H1 (cell line): ENCODE measurements at regions not wholly inside any gene's neighbourhood (a gene's known extent, or its start where the extent isn't known, plus 50 kb on each side); places are given as distances from the start of the nearest gene placed in this dataset.

Experiments used
- CTCF ChIA-PET: fragments of 300-600 bp; sonication (Branson Sonifier 250); formaldehyde crosslinking; loops from one replicate; lab custom pipeline; 2021; ENCODE audit not compliant: partially characterized antibody; lab: Charles Lee
- POLR2A ChIA-PET: fragments of 300-600 bp; sonication (Branson Sonifier 250); formaldehyde crosslinking; loops from one replicate; lab custom pipeline; 2021; ENCODE audit warnings: inconsistent platforms; ENCODE audit not compliant: partially characterized antibody; lab: Charles Lee
- DNase-seq, 2 experiments: peaks; one replicate each; pipeline versions ENCODE4 v3.0.0 to v3.0.0-alpha.2; 2010 to 2022; ENCODE audit warnings: low spot score in 2 of 2, low read depth in 1 of 2, mixed read lengths in 1 of 2
- FAIRE-seq: peaks from 2 replicates; lab custom pipeline; 2011; peaks lifted over from hg19 to GRCh38; lab: Jason Lieb, UNC
- H2AFZ ChIP-seq: 2 replicates; pipeline ENCODE4 v1.8.1; 2012; ENCODE audit warnings: low read length, inconsistent platforms
- H2AK5ac ChIP-seq: 2 replicates; pipeline ENCODE4 v1.6.1; 2013; ENCODE audit warnings: low read depth, low read length
- H2BK120ac ChIP-seq: replicated peaks from 2 replicates; pipeline ENCODE3; 2013; ENCODE audit warnings: low read depth, low read length, inconsistent platforms
- H2BK12ac ChIP-seq: 2 replicates; pipeline ENCODE4 v1.6.1; 2013; ENCODE audit warnings: low read depth, low read length
- H2BK15ac ChIP-seq: 2 replicates; pipeline ENCODE4 v1.6.1; 2013; ENCODE audit warnings: low read length
- H2BK20ac ChIP-seq: 2 replicates; pipeline ENCODE4 v1.6.1; 2013; ENCODE audit warnings: low read length
- H2BK5ac ChIP-seq: 2 replicates; pipeline ENCODE4 v1.6.1; 2013; ENCODE audit warnings: low read depth, low read length
- H3K14ac ChIP-seq: 2 replicates; pipeline ENCODE4 v1.6.1; 2013; ENCODE audit warnings: inconsistent platforms; ENCODE audit not compliant: insufficient read length
- H3K18ac ChIP-seq: 2 replicates; pipeline ENCODE4 v1.6.1; 2013; ENCODE audit warnings: low read length; ENCODE audit errors: extremely low read depth
- H3K23ac ChIP-seq: 2 replicates; pipeline ENCODE4 v1.6.1; 2013; ENCODE audit warnings: inconsistent platforms; ENCODE audit not compliant: insufficient read length
- H3K23me2 ChIP-seq: 2 replicates; pipeline ENCODE4 v1.6.1; 2013; ENCODE audit warnings: low read depth, low read length
- H3K27ac ChIP-seq: 2 replicates; pipeline ENCODE4 v1.6.1; 2011; ENCODE audit warnings: low read depth, low read length, inconsistent platforms
- H3K27me3 ChIP-seq, 4 experiments: replicated peaks in 1 of 4; 1 replicate in 1 of 4; 2 replicates in 3 of 4; pipeline versions ENCODE4 v1.6.1 to v1.8.1; 2011 to 2013; ENCODE audit warnings: low read length in 3 of 4, mild to moderate bottlenecking in 3 of 4, inconsistent platforms in 2 of 4, mixed read lengths in 2 of 4, moderate library complexity in 1 of 4; ENCODE audit not compliant: control insufficient read depth in 3 of 4, insufficient read depth in 3 of 4; ENCODE audit errors: extremely low read depth in 1 of 4
- H3K36me3 ChIP-seq, 4 experiments: 2 replicates each; pipeline versions ENCODE4 v1.6.1 to v1.8.1; 2011 to 2013; ENCODE audit warnings: mild to moderate bottlenecking in 4 of 4, low read length in 3 of 4, moderate library complexity in 2 of 4, control low read depth in 1 of 4, inconsistent platforms in 1 of 4; ENCODE audit not compliant: insufficient read depth in 4 of 4, control insufficient read depth in 2 of 4
- H3K4ac ChIP-seq: replicated peaks from 2 replicates; pipeline ENCODE3; 2013; ENCODE audit warnings: low read length, low read depth, mixed read lengths, inconsistent platforms; ENCODE audit not compliant: insufficient read length
- H3K4me1 ChIP-seq, 4 experiments: replicated peaks in 1 of 4; 1 replicate in 1 of 4; 2 replicates in 3 of 4; pipeline versions ENCODE4 v1.6.1 to v1.8.1; 2011 to 2013; ENCODE audit warnings: low read length in 3 of 4, inconsistent platforms in 2 of 4, mixed read lengths in 1 of 4; ENCODE audit not compliant: insufficient read depth in 4 of 4, control insufficient read depth in 3 of 4
- H3K4me2 ChIP-seq, 2 experiments: 2 replicates each; pipeline versions ENCODE4 v1.6.1 to v1.8.1; 2011 to 2013; ENCODE audit warnings: low read depth in 2 of 2, low read length in 2 of 2, control low read depth in 1 of 2, inconsistent platforms in 1 of 2, mild to moderate bottlenecking in 1 of 2; ENCODE audit not compliant: insufficient read depth in 1 of 2
- H3K4me3 ChIP-seq, 4 experiments: fragments of 200-600, 300-600 bp in 1 of 4; sonication (generic), shearing (Covaris generic), sonication (Bioruptor Twin) in 1 of 4; 2 replicates each; pipeline versions ENCODE4 v1.5.1 to v1.8.1; 2011 to 2016; ENCODE audit warnings: low read length in 4 of 4, low read depth in 3 of 4, control low read depth in 2 of 4, inconsistent platforms in 2 of 4, mild to moderate bottlenecking in 2 of 4, mixed read lengths in 1 of 4, moderate library complexity in 1 of 4; ENCODE audit not compliant: insufficient read depth in 2 of 4; ENCODE audit errors: extremely low read depth in 1 of 4
- H3K56ac ChIP-seq: replicated peaks from 2 replicates; pipeline ENCODE3; 2013; ENCODE audit warnings: low read depth, mild to moderate bottlenecking, mixed read lengths, low read length, inconsistent platforms; ENCODE audit not compliant: insufficient read length
- H3K79me1 ChIP-seq: 2 replicates; pipeline ENCODE4 v1.6.1; 2013; ENCODE audit warnings: low read depth, low read length, control low read depth
- H3K79me2 ChIP-seq, 2 experiments: 2 replicates each; pipeline versions ENCODE4 v1.6.1 to v1.8.1; 2012 to 2013; ENCODE audit warnings: low read length in 2 of 2, mild to moderate bottlenecking in 2 of 2, inconsistent platforms in 1 of 2; ENCODE audit not compliant: insufficient read depth in 2 of 2, control insufficient read depth in 1 of 2
- H3K9ac ChIP-seq, 4 experiments: replicated peaks in 1 of 4; 1 replicate in 1 of 4; 2 replicates in 3 of 4; pipeline versions ENCODE4 v1.6.1 to v1.8.1; 2011 to 2013; ENCODE audit warnings: low read depth in 3 of 4, low read length in 3 of 4, control low read depth in 2 of 4, mild to moderate bottlenecking in 2 of 4, moderate library complexity in 2 of 4, inconsistent platforms in 1 of 4; ENCODE audit errors: extremely low read depth in 1 of 4
- H3K9me3 ChIP-seq, 2 experiments: 2 replicates each; pipeline versions ENCODE4 v1.6.1 to v1.8.1; 2012 to 2013; ENCODE audit warnings: mild to moderate bottlenecking in 2 of 2, moderate library complexity in 2 of 2, control low read depth in 1 of 2, inconsistent platforms in 1 of 2, low read depth in 1 of 2, low read length in 1 of 2, mixed read lengths in 1 of 2; ENCODE audit not compliant: insufficient read depth in 2 of 2
- H4K20me1 ChIP-seq, 2 experiments: replicated peaks in 1 of 2; 2 replicates each; pipeline versions ENCODE3 to v1.8.1; 2011 to 2013; ENCODE audit warnings: inconsistent platforms in 2 of 2, low read length in 2 of 2, mild to moderate bottlenecking in 1 of 2; ENCODE audit not compliant: insufficient read depth in 2 of 2, control insufficient read depth in 1 of 2
- H4K5ac ChIP-seq: 2 replicates; pipeline ENCODE4 v1.6.1; 2013; ENCODE audit warnings: low read length, low read depth, mixed read lengths, inconsistent platforms; ENCODE audit not compliant: insufficient read length
- H4K8ac ChIP-seq: 2 replicates; pipeline ENCODE4 v1.8.0; 2013; ENCODE audit warnings: mild to moderate bottlenecking, moderate library complexity, low read length, inconsistent platforms; ENCODE audit not compliant: insufficient read depth; ENCODE audit errors: extremely low read depth
- H4K91ac ChIP-seq: replicated peaks from 2 replicates; pipeline ENCODE3; 2013; ENCODE audit warnings: low read length, mixed read lengths, inconsistent platforms; ENCODE audit not compliant: insufficient read length
- WGBS, 2 experiments: shearing (Covaris generic) in 1 of 2; methylation state at CpG; one replicate each; pipeline versions ENCODE4 v1.1.6 to v1.1.7; 2013 to 2015; ENCODE audit warnings: low lambda C conversion rate in 2 of 2, mixed read lengths in 2 of 2, inconsistent platforms in 1 of 2, low coverage in 1 of 2, missing lambda C conversion rate in 1 of 2; ENCODE audit not compliant: insufficient replicate concordance in 2 of 2, insufficient coverage in 1 of 2, insufficient read length in 1 of 2; ENCODE audit errors: extremely low coverage in 1 of 2, missing lambda C conversion rate in 1 of 2; 5-methylcytosine and 5-hydroxymethylcytosine counted together
- TF ChIP-seq, protein P1 (sequence below): fragments of 300-600 bp; sonication (generic); IDR thresholded peaks from 2 replicates; pipeline ENCODE4 v1.7.1; 2012; ENCODE audit warnings: low read length, moderate library complexity, mild to moderate bottlenecking, inconsistent platforms; ENCODE audit not compliant: insufficient replicate concordance

DNA sequence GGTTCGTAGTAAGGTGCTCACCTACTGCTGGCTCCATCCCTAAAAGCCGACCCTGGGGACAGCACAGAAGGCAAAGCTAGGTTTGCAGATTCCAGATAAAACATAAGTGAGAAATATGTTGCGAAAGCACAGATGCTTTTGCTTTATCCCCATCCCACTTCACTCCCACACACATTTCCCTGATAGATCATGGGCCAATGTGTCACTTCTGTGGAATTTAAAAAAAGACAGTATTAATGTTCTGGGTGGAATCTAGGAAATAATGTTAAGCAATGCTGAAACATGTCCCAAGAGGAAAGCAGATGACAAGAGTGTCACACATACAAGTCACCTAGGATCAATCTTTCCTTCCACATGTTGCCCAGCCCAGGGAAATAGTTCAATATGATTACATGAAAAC lies 661.0 kb upstream of the MIR17HG start:
- Histone ChIP-seq H4K5ac (no peak overlapping the region), H3K79me1 (no peaks in the 10 kb centered on the region), H2BK5ac (no peak overlapping the region), H3K4me1 (no peaks in the 10 kb centered on the region), H3K9me3 (no peaks in the 10 kb centered on the region), H2BK120ac (no peak overlapping the region), H2BK15ac (no peak overlapping the region), H3K23ac (no peak overlapping the region), H3K27ac (no peak overlapping the region), H3K79me2 (no peaks in the 10 kb centered on the region), H4K8ac (no peak overlapping the region), H4K20me1 (no peaks in the 10 kb centered on the region), H2BK12ac (no peak overlapping the region), H3K23me2 (no peaks in the 10 kb centered on the region), H3K14ac (no peak overlapping the region), H3K4me3 (no peak overlapping the region), H3K56ac (no peak overlapping the region), H3K27me3 (no peaks in the 10 kb centered on the region), H3K9ac (no peak overlapping the region), H3K4ac (no peak overlapping the region), H3K36me3 (no peaks in the 10 kb centered on the region), H3K4me2 (no peak overlapping the region), H3K18ac (no peak overlapping the region), H2BK20ac (no peak overlapping the region), H2AFZ (no peak overlapping the region), H2AK5ac (no peak overlapping the region), H4K91ac (no peak overlapping the region)
- CTCF ChIA-PET, result no interaction called here
- DNase-seq (no peak), FAIRE-seq (no peak)
- POLR2A ChIA-PET, result no interaction called here
- 89% methylated on average over 3 of the region's 3 CpGs; no CpG with 5 or more reads in 1 of the 2 experiments for WGBS, 2 experiments
- TF ChIP-seq, protein P1, sequence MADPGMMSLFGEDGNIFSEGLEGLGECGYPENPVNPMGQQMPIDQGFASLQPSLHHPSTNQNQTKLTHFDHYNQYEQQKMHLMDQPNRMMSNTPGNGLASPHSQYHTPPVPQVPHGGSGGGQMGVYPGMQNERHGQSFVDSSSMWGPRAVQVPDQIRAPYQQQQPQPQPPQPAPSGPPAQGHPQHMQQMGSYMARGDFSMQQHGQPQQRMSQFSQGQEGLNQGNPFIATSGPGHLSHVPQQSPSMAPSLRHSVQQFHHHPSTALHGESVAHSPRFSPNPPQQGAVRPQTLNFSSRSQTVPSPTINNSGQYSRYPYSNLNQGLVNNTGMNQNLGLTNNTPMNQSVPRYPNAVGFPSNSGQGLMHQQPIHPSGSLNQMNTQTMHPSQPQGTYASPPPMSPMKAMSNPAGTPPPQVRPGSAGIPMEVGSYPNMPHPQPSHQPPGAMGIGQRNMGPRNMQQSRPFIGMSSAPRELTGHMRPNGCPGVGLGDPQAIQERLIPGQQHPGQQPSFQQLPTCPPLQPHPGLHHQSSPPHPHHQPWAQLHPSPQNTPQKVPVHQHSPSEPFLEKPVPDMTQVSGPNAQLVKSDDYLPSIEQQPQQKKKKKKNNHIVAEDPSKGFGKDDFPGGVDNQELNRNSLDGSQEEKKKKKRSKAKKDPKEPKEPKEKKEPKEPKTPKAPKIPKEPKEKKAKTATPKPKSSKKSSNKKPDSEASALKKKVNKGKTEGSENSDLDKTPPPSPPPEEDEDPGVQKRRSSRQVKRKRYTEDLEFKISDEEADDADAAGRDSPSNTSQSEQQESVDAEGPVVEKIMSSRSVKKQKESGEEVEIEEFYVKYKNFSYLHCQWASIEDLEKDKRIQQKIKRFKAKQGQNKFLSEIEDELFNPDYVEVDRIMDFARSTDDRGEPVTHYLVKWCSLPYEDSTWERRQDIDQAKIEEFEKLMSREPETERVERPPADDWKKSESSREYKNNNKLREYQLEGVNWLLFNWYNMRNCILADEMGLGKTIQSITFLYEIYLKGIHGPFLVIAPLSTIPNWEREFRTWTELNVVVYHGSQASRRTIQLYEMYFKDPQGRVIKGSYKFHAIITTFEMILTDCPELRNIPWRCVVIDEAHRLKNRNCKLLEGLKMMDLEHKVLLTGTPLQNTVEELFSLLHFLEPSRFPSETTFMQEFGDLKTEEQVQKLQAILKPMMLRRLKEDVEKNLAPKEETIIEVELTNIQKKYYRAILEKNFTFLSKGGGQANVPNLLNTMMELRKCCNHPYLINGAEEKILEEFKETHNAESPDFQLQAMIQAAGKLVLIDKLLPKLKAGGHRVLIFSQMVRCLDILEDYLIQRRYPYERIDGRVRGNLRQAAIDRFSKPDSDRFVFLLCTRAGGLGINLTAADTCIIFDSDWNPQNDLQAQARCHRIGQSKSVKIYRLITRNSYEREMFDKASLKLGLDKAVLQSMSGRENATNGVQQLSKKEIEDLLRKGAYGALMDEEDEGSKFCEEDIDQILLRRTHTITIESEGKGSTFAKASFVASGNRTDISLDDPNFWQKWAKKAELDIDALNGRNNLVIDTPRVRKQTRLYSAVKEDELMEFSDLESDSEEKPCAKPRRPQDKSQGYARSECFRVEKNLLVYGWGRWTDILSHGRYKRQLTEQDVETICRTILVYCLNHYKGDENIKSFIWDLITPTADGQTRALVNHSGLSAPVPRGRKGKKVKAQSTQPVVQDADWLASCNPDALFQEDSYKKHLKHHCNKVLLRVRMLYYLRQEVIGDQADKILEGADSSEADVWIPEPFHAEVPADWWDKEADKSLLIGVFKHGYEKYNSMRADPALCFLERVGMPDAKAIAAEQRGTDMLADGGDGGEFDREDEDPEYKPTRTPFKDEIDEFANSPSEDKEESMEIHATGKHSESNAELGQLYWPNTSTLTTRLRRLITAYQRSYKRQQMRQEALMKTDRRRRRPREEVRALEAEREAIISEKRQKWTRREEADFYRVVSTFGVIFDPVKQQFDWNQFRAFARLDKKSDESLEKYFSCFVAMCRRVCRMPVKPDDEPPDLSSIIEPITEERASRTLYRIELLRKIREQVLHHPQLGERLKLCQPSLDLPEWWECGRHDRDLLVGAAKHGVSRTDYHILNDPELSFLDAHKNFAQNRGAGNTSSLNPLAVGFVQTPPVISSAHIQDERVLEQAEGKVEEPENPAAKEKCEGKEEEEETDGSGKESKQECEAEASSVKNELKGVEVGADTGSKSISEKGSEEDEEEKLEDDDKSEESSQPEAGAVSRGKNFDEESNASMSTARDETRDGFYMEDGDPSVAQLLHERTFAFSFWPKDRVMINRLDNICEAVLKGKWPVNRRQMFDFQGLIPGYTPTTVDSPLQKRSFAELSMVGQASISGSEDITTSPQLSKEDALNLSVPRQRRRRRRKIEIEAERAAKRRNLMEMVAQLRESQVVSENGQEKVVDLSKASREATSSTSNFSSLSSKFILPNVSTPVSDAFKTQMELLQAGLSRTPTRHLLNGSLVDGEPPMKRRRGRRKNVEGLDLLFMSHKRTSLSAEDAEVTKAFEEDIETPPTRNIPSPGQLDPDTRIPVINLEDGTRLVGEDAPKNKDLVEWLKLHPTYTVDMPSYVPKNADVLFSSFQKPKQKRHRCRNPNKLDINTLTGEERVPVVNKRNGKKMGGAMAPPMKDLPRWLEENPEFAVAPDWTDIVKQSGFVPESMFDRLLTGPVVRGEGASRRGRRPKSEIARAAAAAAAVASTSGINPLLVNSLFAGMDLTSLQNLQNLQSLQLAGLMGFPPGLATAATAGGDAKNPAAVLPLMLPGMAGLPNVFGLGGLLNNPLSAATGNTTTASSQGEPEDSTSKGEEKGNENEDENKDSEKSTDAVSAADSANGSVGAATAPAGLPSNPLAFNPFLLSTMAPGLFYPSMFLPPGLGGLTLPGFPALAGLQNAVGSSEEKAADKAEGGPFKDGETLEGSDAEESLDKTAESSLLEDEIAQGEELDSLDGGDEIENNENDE, result no peak
